Thymus (tissue), 11 donors: ENCODE measurements at regions not wholly inside any gene's neighbourhood (a gene's known extent, or its start where the extent isn't known, plus 50 kb on each side); places are given as distances from the start of the nearest gene placed in this dataset.
"Not testable (repeated sequence)": the region's sequence is repeated elsewhere in the genome, so short reads cannot be mapped to it uniquely, and the experiment has no call there.

Experiments used
- DNase-seq, 9 donors: peaks; one replicate each; pipeline ENCODE4 v3.0.0-alpha.2; 2013; ENCODE audit warnings: low spot score in 9 of 9, low read depth in 6 of 9, missing footprints in 1 of 9
- H3K27ac ChIP-seq, 2 donors: one replicate each; pipeline ENCODE4 v1.5.1; 2013; ENCODE audit warnings: control low read depth in 1 of 2, low read depth in 1 of 2, low read length in 1 of 2, mild to moderate bottlenecking in 1 of 2, moderate library complexity in 1 of 2
- H3K27me3 ChIP-seq, 2 donors: one replicate each; pipeline ENCODE4 v1.5.1; 2013; ENCODE audit warnings: low read length in 1 of 2; ENCODE audit not compliant: control insufficient read depth in 2 of 2, insufficient read depth in 1 of 2
- H3K36me3 ChIP-seq, 2 donors: one replicate each; pipeline ENCODE4 v1.5.1; 2013; ENCODE audit warnings: low read length in 1 of 2, mild to moderate bottlenecking in 1 of 2, moderate library complexity in 1 of 2; ENCODE audit not compliant: control insufficient read depth in 2 of 2, insufficient read depth in 2 of 2
- H3K4me1 ChIP-seq, 2 donors: one replicate each; pipeline ENCODE4 v1.5.1; 2013; ENCODE audit warnings: low read length in 2 of 2; ENCODE audit not compliant: control insufficient read depth in 2 of 2, insufficient read depth in 2 of 2
- H3K4me3 ChIP-seq, 2 donors: one replicate each; pipeline ENCODE4 v1.5.1; 2013; ENCODE audit warnings: low read length in 2 of 2, control low read depth in 1 of 2, mild to moderate bottlenecking in 1 of 2
- H3K9me3 ChIP-seq, 2 donors: one replicate each; pipeline ENCODE4 v1.5.1; 2013; ENCODE audit warnings: low read length in 1 of 2, mild to moderate bottlenecking in 1 of 2; ENCODE audit not compliant: control insufficient read depth in 2 of 2, insufficient read depth in 1 of 2
- WGBS: extraction: QIAGEN DNeasy Blood & Tissue Kit; methylation state at CpG from one replicate; pipeline ENCODE4 v1.1.7; 2013; 5-methylcytosine and 5-hydroxymethylcytosine counted together
- donor health status: healthy.

DNA sequence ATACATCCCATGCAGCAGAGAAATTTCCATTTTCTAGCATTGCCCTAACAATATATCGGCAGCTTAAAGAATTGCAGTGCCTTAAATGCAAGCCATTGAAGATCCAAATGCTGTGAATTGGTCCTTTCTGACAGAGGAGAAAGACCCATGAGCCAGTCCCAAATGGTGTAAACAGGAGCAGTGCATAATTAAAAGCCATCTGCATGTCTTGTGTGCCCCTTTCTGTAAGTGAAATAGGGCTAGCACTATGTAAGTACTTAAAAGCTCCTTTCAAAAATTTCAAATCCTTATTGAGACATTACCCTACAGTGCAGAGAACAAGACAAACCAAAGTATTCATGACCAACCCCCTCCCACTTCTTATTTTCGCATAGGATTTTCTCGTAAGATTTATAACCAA, 108.7 kb upstream of the LCORL start:
- no peak for DNase-seq
- WGBS, result 97% methylated on average over 3 of the region's 3 CpGs
- no peaks in the 10 kb centered on the region for H3K9me3 ChIP-seq
- no peaks in the 10 kb centered on the region for H3K36me3 ChIP-seq
- no peaks in the 10 kb centered on the region for H3K4me1 ChIP-seq
- no peaks in the 10 kb centered on the region for H3K27me3 ChIP-seq
- H3K4me3 ChIP-seq, result no peak overlapping the region
- H3K27ac ChIP-seq, result no peak overlapping the region

DNA sequence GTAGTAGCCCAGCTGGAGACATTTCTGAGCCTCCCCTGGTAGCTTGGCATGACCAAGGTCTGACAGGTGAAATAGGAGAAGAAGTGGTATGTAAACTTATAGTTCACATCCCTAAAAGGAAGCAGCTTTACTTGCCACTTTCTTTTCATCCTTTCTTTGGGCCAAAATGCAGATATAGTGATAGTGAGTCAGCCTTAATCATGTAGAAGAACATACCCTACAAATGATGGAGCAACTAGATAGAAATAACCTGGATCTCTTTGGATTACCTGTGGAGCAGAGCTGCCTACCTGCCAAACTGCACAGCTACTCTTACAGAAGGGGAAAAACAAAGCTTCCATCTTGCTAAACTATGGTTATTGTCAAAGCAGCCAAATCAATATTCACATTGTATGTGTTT, 106.7 kb upstream of the LCORL start:
- no peak for DNase-seq
- H3K9me3 ChIP-seq, result no peaks in the 10 kb centered on the region
- H3K27me3 ChIP-seq, result no peaks in the 10 kb centered on the region

DNA sequence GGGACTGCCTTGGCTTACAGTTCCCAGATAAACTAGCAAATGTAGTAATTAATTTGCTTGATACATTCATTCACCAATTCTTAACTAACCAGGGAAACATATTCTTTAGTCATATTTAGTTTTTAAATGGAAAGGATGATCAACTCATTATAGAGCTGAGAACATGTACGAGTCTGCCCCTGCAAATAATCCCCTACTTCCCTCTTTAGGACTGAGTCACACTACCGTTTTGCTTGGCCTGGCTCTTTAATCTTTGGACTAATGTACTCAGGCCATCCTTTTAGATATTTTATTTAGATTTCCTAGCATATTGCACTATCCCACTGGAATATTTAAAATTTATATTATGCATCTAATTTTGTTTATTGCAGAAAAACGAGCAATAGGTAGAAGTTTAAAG, 105.5 kb upstream of the LCORL start:
- H3K4me1 ChIP-seq, result no peaks in the 10 kb centered on the region
- no peak for DNase-seq
- H3K36me3 ChIP-seq, result no peaks in the 10 kb centered on the region
- no peaks in the 10 kb centered on the region for H3K27me3 ChIP-seq
- H3K27ac ChIP-seq, result no peak overlapping the region
- H3K9me3 ChIP-seq, result no peaks in the 10 kb centered on the region
- no peak overlapping the region for H3K4me3 ChIP-seq
- WGBS, result 72% methylated on average over 3 of the region's 3 CpGs

More for the DNA sequence above, 106.7 kb upstream of the LCORL start:
- H3K4me3 ChIP-seq, result no peak overlapping the region
- no peaks in the 10 kb centered on the region for H3K4me1 ChIP-seq
- H3K36me3 ChIP-seq, result no peaks in the 10 kb centered on the region
- no peak overlapping the region for H3K27ac ChIP-seq

DNA sequence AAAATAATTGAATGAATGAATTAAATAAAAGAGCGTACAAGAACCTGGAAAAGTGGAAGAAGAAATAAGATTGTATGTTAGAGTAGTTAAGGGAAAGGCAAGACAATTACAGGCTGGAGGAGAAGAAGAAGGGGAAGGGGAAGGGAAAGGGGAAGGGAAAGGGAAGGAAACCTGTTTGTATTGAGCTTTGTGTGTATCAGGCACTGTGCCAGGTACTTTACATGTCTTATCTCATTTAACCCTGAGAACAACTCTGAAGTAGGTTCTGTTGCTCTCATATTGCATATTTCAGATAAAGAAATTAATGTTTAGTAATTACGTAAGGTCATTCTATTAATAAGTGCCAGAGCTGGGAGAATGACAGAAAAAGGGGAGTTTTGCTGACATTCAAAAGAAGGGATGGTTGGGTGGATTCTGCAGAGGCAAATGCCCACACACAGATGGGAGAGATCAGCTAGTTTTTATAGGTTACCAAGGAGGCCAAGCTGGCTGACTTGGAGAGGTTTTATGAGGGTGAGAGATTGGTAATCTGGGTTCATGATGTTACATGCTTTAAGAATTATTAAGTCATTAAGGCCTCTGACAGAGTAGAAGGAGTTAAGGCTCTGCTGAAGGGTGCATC, 92.3 kb upstream of the LCORL start:
- no peak overlapping the region for H3K27ac ChIP-seq
- H3K4me1 ChIP-seq, result no peaks in the 10 kb centered on the region
- no peaks in the 10 kb centered on the region for H3K9me3 ChIP-seq
- H3K4me3 ChIP-seq, result no peak overlapping the region
- no peak for DNase-seq
- no peaks in the 10 kb centered on the region for H3K36me3 ChIP-seq
- WGBS, result 92% methylated on average over 2 of the region's 2 CpGs
- no peaks in the 10 kb centered on the region for H3K27me3 ChIP-seq

DNA sequence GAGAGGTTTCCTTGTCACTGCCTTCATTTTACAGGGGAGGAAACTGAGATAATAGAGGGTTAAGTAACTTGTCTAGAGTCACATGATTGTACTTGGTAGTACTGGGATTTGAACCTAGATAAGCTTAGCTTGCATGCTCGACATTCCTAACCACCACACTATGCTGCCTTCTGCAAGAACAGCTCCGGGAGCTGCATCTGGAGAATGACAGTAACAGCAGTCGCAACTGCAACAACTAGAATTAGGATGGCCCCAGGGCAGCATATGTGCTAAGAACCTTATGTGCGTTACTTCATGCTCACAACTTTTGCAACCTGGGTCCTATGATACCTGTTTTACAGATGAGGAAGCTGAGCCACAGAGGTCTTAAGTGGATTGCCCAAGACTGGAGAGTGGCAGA, 89.5 kb upstream of the LCORL start:
- Histone ChIP-seq H3K27ac (no peak overlapping the region), H3K36me3 (no peaks in the 10 kb centered on the region), H3K4me1 (no peaks in the 10 kb centered on the region), H3K9me3 (no peaks in the 10 kb centered on the region), H3K27me3 (no peaks in the 10 kb centered on the region), H3K4me3 (no peak overlapping the region)
- no peak for DNase-seq
- 77% methylated on average over 4 of the region's 4 CpGs for WGBS

DNA sequence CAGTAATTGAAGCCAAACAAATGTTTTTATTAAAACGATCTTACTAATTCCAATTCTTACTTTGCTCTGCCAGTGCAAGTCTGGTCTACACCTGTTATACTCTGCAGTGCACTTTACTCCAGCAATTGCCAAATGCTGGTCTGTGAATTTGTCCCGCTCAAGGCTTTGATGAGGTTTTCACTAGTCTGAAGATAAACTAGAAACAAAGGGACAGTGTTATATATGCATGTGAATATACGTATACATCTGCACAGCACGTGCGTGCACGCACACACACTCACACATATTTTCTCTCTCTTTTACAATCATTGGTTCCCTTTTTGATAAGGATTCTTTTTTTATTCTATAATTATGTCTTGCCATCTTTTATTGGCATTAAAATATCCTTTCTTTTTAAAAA, 88.5 kb upstream of the LCORL start:
- H3K4me1 ChIP-seq, result no peaks in the 10 kb centered on the region
- no peak overlapping the region for H3K27ac ChIP-seq
- H3K4me3 ChIP-seq, result no peak overlapping the region
- no peak for DNase-seq
- no peaks in the 10 kb centered on the region for H3K27me3 ChIP-seq
- H3K9me3 ChIP-seq, result no peaks in the 10 kb centered on the region
- 80% methylated on average over 6 of the region's 6 CpGs for WGBS
- H3K36me3 ChIP-seq, result no peaks in the 10 kb centered on the region

DNA sequence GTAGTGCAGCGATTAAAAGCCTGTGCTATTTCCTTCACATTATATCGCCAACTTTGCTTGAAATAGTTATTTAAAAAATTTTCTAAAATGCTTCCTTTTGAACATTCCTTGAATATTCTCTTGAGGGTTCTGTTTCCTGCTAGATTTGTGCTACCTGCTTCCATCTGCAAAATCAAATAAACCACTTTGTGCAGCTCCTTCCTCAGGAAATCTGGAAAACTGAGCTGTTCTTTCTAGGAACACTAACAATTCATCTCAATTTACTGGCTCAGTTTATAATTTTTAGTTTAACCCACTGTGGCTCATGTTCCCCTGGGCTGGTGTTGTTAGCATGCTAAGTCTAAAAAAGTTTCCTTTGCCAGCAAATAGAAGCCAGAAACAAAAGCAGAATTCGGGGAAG, 88.1 kb upstream of the LCORL start:
- DNase-seq, result no peak
- Histone ChIP-seq H3K4me1 (no peaks in the 10 kb centered on the region), H3K36me3 (no peaks in the 10 kb centered on the region), H3K9me3 (no peaks in the 10 kb centered on the region), H3K27ac (no peak overlapping the region), H3K27me3 (no peaks in the 10 kb centered on the region), H3K4me3 (no peak overlapping the region)
- WGBS, result 38% methylated on average over 3 of the region's 3 CpGs

DNA sequence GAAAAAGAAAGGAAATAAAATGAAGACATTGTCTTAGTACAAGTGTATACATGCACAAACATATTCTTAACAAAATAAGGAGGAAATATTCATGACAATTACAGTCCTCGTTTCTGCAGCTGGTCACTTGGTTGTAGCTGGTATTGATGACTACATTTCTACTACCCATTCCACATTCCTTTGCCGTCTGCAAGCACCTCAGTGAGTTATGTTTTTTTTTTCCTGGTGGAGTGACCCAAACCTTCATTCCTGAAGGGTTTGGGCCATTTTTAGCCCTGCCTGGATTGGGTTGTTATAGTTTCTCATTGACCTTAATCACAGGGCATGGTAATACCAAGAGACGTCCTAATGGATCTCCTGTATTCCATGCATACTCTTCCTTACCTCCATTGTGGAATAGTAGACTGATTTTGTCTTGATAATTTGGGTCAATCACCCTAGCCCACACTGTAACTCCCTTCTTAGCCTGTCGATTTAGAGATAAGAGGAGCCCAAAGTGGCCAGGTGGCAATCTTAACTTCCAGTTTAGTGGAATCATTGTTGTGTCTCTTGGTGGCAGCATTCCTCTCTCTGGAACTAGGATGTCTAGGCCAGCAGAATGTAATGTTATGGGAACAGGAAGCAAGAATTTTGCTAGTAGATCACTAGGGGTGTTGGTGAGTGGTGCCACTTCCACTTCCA, 86.4 kb upstream of the LCORL start:
- H3K36me3 ChIP-seq, H3K27me3 ChIP-seq, H3K27ac ChIP-seq, H3K9me3 ChIP-seq, H3K4me3 ChIP-seq, DNase-seq, H3K4me1 ChIP-seq: not testable (repeated sequence)
- 90% methylated on average over 4 of the region's 4 CpGs for WGBS

DNA sequence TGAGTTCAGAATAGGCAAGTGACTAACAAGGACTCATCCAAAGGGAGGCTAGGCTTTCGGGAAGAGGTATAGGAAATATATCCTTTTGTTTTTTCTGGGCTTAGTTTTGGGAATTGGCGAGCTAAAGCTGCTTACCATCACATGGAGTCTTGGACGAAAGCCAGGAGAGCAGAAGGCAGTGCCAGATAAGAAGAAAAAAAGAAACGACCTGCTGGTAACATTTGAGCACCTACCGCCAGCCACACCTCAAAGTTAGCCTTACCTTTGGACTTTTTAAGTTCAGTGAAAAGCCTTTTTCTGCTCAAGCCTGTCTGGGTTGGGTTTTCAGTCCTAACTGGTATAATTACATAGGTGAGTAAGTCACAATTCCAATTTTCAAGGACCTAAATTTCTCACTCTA, 85.1 kb upstream of the LCORL start:
- 75% methylated on average over 5 of the region's 5 CpGs for WGBS
- no peaks in the 10 kb centered on the region for H3K27me3 ChIP-seq

More for the DNA sequence above, 85.1 kb upstream of the LCORL start:
- no peak for DNase-seq
- H3K4me3 ChIP-seq, result no peak overlapping the region
- H3K27ac ChIP-seq, result no peak overlapping the region
- no peaks in the 10 kb centered on the region for H3K9me3 ChIP-seq
- no peaks in the 10 kb centered on the region for H3K36me3 ChIP-seq
- no peaks in the 10 kb centered on the region for H3K4me1 ChIP-seq
